GM12873 (cell line): ENCODE measurements at regions not wholly inside any gene's neighbourhood (a gene's known extent, or its start where the extent isn't known, plus 50 kb on each side); places are given as distances from the start of the nearest gene placed in this dataset.

Source experiments
- TF ChIP-seq, protein P1 (sequence below): IDR thresholded peaks from 2 replicates; pipeline ENCODE4 v1.5.1; 2012; ENCODE audit warnings: low read depth, mild to moderate bottlenecking, moderate library complexity, low read length, control low read depth; ENCODE audit not compliant: insufficient read depth; ENCODE audit errors: missing control alignments

DNA sequence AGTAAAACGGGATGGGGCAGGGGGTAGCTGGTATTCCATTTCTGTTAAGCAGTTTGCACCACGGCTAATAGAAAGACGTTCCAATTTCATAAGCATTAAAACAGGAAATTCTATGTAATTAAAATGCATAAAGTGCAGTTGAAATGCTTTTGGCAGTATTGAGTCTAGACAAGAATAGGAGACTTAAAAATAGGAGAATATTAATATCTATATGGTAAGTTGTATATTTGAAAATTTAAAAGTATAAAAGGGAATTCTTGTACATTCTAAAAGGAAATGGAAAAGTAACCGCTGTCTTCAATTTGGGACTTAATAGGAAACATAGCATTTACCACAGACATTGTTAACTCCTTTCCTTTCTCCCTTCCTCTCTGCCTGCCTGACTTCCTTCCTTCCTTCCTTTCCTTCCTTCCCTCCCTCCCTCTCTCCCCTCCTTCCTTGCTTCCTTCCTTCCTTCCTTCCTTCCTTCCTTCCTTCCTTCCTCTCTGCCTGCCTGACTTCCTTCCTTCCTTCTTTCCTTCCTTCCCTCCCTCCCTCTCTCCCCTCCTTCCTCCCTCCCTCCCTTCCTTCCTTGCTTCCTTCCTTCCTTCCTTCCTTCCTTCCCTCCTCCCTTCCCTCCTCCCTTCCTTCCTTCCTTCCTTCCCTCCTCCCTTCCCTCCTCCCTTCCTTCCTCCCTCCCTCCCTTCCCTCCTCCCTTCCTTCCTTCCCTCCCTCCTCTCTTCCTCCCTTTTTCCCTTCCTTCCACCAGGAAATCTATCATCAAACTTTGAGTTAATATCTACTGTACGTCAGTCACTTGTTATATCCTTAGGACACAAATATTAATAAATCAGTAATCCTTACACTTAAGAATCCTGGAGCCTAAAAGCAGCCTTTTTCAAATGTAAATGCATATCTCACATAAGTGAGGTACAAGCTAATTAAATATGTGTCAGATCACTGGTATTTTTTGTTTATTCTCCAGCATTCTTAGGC, 1049.3 kb downstream of the GALC start:
- TF ChIP-seq, protein P1, sequence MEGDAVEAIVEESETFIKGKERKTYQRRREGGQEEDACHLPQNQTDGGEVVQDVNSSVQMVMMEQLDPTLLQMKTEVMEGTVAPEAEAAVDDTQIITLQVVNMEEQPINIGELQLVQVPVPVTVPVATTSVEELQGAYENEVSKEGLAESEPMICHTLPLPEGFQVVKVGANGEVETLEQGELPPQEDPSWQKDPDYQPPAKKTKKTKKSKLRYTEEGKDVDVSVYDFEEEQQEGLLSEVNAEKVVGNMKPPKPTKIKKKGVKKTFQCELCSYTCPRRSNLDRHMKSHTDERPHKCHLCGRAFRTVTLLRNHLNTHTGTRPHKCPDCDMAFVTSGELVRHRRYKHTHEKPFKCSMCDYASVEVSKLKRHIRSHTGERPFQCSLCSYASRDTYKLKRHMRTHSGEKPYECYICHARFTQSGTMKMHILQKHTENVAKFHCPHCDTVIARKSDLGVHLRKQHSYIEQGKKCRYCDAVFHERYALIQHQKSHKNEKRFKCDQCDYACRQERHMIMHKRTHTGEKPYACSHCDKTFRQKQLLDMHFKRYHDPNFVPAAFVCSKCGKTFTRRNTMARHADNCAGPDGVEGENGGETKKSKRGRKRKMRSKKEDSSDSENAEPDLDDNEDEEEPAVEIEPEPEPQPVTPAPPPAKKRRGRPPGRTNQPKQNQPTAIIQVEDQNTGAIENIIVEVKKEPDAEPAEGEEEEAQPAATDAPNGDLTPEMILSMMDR: no peak

DNA sequence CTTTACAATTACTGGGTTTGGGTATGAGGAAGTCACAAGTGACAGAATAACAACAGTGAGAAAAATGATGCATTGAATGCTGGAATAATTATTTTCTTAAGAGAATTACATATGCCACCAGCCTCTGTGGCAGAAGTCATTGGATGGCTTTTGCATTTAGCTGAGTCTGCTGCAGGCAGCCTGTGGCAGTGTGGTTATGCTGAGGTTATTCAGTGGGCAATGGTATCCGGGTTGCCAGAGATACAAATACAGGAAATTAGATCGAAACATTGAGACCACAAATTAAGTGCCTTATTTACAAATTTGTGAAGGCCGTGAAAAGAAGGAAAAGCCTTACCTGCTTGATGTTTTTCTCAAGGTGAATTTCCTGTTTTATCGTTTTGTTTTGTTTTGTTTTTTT, 1050.0 kb downstream of the GALC start:
- TF ChIP-seq, protein P1: no peak

DNA sequence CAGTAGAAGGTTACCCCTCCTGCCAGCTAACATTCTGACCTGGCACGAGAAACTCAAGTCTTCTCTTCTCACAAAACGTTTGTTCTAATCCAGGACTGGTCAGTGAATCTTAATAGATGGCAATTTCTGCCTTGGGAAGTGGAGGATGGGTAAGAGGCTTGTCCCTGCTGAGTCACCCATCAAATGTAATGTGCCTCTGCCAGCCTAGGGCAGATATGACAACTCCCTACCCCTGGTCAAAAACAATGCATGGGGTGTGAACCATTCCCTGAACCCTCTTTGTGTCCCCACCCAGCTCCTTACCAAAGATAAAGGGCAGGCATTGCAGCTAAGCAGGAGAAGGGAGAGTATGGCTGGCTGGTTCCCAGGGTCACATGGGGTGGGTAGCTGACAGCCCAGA, 1052.9 kb downstream of the GALC start:
- TF ChIP-seq, protein P1: no peak

DNA sequence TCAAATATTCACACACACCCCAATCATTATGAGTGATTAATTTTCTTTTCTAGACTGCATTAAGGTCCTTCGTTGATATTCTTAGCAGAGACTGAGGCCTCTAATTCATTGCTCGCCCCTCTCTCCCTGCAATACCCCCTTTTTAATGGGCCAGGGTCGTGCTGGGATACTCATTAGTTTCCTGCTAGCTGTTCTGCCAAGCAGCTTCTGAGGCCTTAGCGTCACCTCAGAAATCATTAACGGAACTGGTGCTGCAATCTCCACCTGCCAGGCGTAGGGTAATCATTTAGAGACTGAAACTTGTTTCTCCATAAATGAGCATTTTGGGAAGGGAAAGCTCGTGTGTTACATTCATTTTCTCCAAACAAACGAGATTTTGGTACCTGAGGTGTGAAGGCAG, 1054.7 kb downstream of the GALC start:
- TF ChIP-seq, protein P1: no peak

DNA sequence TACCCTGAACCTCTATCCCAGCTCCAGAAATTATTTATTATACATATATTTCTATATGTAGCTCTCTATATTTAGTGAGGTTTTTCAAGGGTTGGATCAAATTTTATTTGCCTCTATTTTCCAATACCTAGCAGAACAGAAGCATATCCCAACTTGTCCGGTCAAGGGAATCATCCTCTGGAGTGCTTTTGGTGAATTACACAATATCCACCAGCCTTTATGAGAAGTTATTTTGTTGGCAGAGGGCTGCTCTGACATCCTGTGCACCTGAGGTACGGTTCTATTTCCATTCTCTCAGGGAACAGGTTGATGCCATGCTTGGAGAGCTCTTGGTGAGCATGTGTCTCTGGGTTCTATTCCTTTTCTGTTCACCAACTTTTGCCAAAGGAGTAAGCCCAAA, 1056.4 kb downstream of the GALC start:
- TF ChIP-seq, protein P1: no peak

DNA sequence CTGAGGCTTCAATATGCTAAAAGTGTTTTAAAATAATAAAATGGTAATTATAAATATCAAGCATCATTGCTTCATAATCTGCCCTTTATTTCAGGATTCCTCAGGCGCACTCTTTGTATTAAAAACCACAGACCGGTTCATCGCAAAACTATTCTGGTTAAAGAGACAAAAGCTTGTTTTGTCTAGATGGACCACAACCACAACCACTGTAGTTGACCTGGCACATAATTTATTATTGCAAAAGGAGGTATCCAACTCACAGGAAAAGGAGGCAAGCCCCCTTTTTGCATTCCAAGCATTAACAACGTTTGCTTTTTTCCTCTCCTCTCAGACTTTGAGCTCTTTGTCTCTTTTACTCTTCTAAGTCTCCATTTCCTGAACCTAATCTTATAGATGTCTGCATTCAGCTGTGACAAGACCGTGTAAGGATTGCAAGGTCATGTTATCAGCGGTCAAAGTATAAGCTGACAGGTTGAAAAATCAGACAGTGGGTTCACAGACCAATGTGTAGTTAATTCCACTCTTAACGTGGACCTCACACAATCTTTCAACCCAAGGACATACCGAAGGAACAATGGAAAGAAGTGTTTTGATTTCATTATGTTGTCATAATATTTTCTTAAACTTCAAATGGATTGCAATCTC, 1057.6 kb downstream of the GALC start:
- TF ChIP-seq, protein P1: no peak

DNA sequence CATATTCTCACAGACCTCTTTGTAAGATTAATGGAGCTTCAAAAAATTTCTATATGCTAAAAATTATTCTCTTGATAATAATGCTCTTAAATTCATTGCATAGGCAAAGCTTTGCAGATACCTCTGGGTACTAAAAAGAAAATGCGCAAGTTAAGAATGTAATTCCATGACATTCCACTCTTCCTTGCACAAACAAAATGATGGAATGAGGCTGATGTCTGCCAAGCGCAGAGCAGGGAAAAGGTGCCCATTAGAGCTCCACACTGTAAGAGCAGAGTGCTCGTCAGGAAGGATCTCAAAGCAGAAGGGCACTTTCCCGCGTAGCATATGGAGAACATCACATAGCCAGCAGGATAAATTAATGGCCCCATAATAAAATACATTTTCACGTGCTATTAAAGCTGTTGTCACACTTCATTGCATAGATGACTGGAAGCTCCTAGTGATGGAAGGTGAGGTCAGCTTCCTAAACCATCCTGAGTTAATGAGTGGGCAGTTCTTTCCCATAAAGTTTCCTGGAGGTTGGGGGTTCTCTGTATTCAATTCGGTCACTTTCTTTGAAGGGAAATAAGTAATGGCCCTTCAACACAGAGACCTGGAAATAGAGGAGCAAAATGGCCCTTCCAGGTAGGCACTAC, 1058.9 kb downstream of the GALC start:
- TF ChIP-seq, protein P1: no peak
